ENCODE measurements at regions not wholly inside any gene's neighbourhood (a gene's known extent, or its start where the extent isn't known, plus 50 kb on each side); places are given as distances from the start of the nearest gene placed in this dataset.

DNA sequence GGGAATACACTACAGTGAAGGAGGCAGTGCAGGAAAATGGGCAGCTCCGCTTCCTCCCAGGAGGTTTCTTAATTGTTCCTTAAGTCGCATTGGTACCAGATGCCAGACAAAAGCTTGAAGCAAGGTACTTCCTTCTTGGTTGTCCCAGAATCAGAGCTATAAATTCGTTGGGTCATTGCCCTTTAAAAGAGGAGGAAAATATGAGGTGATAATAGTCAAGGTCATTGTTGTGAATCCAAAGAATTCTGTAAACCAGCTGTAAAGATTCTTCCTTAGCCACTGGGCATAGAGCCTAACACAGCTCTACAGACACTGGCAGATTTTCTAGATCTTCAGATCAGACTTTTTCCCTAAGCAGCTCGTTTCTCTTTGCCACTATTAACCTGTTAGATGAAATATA lies 444.1 kb upstream of the TLE4 start:
- Histone ChIP-seq H3K27me3 (replicated peaks; ENCODE audit: insufficient read depth) (no peaks in the 10 kb centered on the region), H3K4me1 (ENCODE audit: insufficient read depth) (0 out of 2 replicates have a peak, but pooled peaks cover 7% of the 10 kb centered on the region), H3K27ac (no peak overlapping the region), H2AFZ (peak overlapping the region; percentile 27; the same call in 1 of the 2 replicates), H3K9me2 (ENCODE audit: insufficient read depth) (no peaks in the 10 kb centered on the region), H3K9me3 (ENCODE audit: low read depth) (no peaks in the 10 kb centered on the region), H4K20me1 (ENCODE audit: insufficient read depth) (no peaks in the 10 kb centered on the region), H3K4me3 (no peak overlapping the region), H3K36me3 (ENCODE audit: low read depth) (no peaks in the 10 kb centered on the region), H3K4me2 (ENCODE audit: unreplicated experiment) (no peak overlapping the region), H3K79me2 (ENCODE audit: insufficient read depth) (no peaks in the 10 kb centered on the region), H3F3A (ENCODE audit: insufficient read depth) (no peaks in the 10 kb centered on the region), H3K9ac (no peak overlapping the region)
- DNase-seq: peak; percentile 32
- no peak for TF ChIP-seq EZH2phosphoT487 (IDR thresholded peaks at IDR 0.05; ENCODE audit: insufficient read depth, low read depth)
- no peak for TF ChIP-seq EZH2 (IDR thresholded peaks at IDR 0.05; ENCODE audit: insufficient read depth, poor library complexity, severe bottlenecking)
- in situ Hi-C loops (cut with MboI): loop anchor here (10.0 to 25.0 kb wide), 4 partner anchors 285 to 690 kb away; no protein-coding TSS in a partner anchor
- 18 to 28% methylated on average over 4 of the region's 4 CpGs for whole genome bisulfite sequencing, 2 experiments (ENCODE audit: low coverage in 1 of 2, low lambda C conversion rate in 2 of 2, missing lambda C conversion rate in 2 of 2)

DNA sequence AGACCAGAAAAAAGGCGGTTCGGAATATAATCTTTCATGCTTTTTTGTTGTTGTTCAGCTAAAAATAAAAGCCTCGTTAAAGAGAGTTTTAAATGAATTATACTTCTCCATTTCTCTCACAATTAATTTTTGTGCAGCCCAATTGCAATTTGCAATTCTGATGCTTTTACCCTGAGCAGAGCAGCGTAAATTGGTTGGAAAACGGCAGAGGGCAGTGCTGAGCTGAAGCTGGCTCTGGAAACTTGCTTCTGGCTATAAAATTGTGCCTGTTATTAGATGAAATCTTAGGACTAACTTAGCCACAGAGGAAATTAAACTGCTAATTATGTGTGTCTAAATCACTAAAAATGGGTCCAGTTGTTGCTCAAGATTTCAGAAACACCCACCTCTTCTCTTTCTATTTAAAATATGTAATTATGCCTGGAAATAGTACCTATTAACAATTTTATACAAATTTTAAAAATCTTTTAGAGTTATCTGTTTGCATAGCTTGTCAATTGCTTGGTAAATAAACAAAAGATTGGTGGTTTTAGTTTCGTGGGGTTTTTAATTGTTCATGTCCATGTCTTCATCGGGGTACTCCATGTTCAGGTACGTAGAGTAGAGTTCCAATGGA lies 441.8 kb upstream of the TLE4 start:
- no peaks in the 10 kb centered on the region for H3K9me3 ChIP-seq (ENCODE audit: low read depth)
- H3F3A ChIP-seq (ENCODE audit: insufficient read depth): no peaks in the 10 kb centered on the region
- H3K36me3 ChIP-seq (ENCODE audit: low read depth): no peaks in the 10 kb centered on the region
- H3K79me2 ChIP-seq (ENCODE audit: insufficient read depth): no peaks in the 10 kb centered on the region
- H3K27me3 ChIP-seq (replicated peaks; ENCODE audit: insufficient read depth): no peaks in the 10 kb centered on the region
- WGBS, 2 experiments (ENCODE audit: low coverage in 1 of 2, low lambda C conversion rate in 2 of 2, missing lambda C conversion rate in 2 of 2): 45 to 48% methylated on average over 8 of the region's 8 CpGs
- no peaks in the 10 kb centered on the region for H4K20me1 ChIP-seq (ENCODE audit: insufficient read depth)
- H3K4me2 ChIP-seq (ENCODE audit: unreplicated experiment): no peak overlapping the region
- H2AFZ ChIP-seq: no peak overlapping the region
- peaks cover 12% of the 10 kb centered on the region for H3K4me1 ChIP-seq (ENCODE audit: insufficient read depth)
- H3K4me3 ChIP-seq: no peak overlapping the region
- H3K9me2 ChIP-seq (ENCODE audit: insufficient read depth): no peaks in the 10 kb centered on the region
- in situ Hi-C loops (cut with MboI): loop anchor here (10.0 to 25.0 kb wide), 4 partner anchors 282 to 693 kb away; no protein-coding TSS in a partner anchor
- no peak overlapping the region for H3K9ac ChIP-seq
- peak; percentile 69 for DNase-seq
- H3K27ac ChIP-seq: no peak overlapping the region
- no peak for TF ChIP-seq EZH2 (IDR thresholded peaks at IDR 0.05; ENCODE audit: insufficient read depth, poor library complexity, severe bottlenecking)
- no peak for TF ChIP-seq EZH2phosphoT487 (IDR thresholded peaks at IDR 0.05; ENCODE audit: insufficient read depth, low read depth)

DNA sequence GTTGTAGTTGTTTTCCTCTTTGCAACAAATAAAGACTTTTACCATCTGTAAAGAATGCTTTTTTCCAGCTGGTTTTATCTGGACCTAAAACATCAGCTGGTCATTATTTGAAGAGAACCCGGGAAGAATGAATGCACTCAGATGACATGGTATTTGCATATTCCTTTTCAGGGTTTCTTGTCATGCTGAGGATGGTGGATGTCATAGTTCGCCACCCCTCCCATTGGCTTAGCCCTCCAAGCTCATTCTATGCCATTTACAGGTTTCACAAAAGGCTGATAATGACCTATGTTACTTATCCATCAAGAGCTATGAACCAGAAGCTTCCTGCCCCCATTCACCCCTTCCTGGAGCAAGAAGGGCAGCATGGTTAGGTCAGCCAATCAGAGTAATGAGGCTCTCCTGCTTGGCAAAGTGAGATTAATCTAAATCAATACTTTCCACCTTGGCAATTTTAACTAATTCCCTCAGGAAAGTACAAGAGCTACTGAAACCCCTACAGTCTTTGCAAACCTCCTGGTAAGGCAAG lies 440.5 kb upstream of the TLE4 start:
- Histone ChIP-seq H2AFZ (no peak overlapping the region), H3K4me3 (no peak overlapping the region), H3K4me2 (ENCODE audit: unreplicated experiment) (no peak overlapping the region), H3K27ac (no peak overlapping the region), H3K9ac (no peak overlapping the region), H4K20me1 (ENCODE audit: insufficient read depth) (no peaks in the 10 kb centered on the region), H3K9me2 (ENCODE audit: insufficient read depth) (no peaks in the 10 kb centered on the region), H3K9me3 (ENCODE audit: low read depth) (no peaks in the 10 kb centered on the region), H3K79me2 (ENCODE audit: insufficient read depth) (no peaks in the 10 kb centered on the region), H3K4me1 (ENCODE audit: insufficient read depth) (peaks cover 12% of the 10 kb centered on the region), H3F3A (ENCODE audit: insufficient read depth) (no peaks in the 10 kb centered on the region), H3K27me3 (replicated peaks; ENCODE audit: insufficient read depth) (no peaks in the 10 kb centered on the region), H3K36me3 (ENCODE audit: low read depth) (no peaks in the 10 kb centered on the region)
- WGBS, 2 experiments (ENCODE audit: low coverage in 1 of 2, low lambda C conversion rate in 2 of 2, missing lambda C conversion rate in 2 of 2): 58 to 59% methylated on average over 2 of the region's 2 CpGs
- TF ChIP-seq EZH2phosphoT487 (IDR thresholded peaks at IDR 0.05; ENCODE audit: insufficient read depth, low read depth): no peak
- TF ChIP-seq EZH2 (IDR thresholded peaks at IDR 0.05; ENCODE audit: insufficient read depth, poor library complexity, severe bottlenecking): no peak
- in situ Hi-C loops (cut with MboI): loop anchor here (25.0 kb wide), 2 partner anchors 281 to 694 kb away; no protein-coding TSS in a partner anchor
- DNase-seq: no peak

DNA sequence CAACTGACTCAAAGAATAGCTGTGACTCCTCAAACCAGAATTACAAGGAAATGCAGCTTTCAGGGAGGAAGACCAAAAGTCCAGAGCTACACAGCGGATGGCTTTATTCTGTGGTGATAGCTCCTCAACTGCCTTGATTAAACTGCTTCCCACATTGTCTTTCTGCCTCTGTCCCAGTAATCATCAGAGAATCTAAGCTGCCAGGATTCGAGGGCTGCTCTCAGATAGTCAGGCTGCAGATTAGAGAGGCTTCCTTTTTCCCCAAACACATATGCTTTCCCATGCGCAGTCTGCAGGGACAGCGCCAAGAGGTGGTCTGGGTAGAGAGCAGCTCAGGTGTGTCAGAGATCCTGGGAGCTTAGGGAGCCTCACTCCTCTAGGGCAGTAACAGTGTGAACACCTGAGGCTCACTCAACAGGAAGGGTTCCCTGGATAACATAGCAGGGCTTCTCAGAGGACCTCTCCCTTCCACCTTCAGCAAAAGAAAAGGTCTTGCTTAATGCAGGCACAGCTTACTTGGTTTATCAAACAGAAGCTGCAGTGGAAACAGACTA lies 439.9 kb upstream of the TLE4 start:
- TF ChIP-seq EZH2 (IDR thresholded peaks at IDR 0.05; ENCODE audit: insufficient read depth, poor library complexity, severe bottlenecking) (no peak), EZH2phosphoT487 (IDR thresholded peaks at IDR 0.05; ENCODE audit: insufficient read depth, low read depth) (no peak)

More for the DNA sequence above, 439.9 kb upstream of the TLE4 start:
- 91 to 92% methylated on average over 4 of the region's 4 CpGs for WGBS, 2 experiments (ENCODE audit: low coverage in 1 of 2, low lambda C conversion rate in 2 of 2, missing lambda C conversion rate in 2 of 2)
- Histone ChIP-seq H3F3A (ENCODE audit: insufficient read depth) (no peaks in the 10 kb centered on the region), H3K27ac (no peak overlapping the region), H2AFZ (no peak overlapping the region), H4K20me1 (ENCODE audit: insufficient read depth) (no peaks in the 10 kb centered on the region), H3K79me2 (ENCODE audit: insufficient read depth) (no peaks in the 10 kb centered on the region), H3K36me3 (ENCODE audit: low read depth) (no peaks in the 10 kb centered on the region), H3K27me3 (replicated peaks; ENCODE audit: insufficient read depth) (no peaks in the 10 kb centered on the region), H3K4me1 (ENCODE audit: insufficient read depth) (peaks cover 12% of the 10 kb centered on the region), H3K9me3 (ENCODE audit: low read depth) (no peaks in the 10 kb centered on the region), H3K4me2 (ENCODE audit: unreplicated experiment) (no peak overlapping the region), H3K9me2 (ENCODE audit: insufficient read depth) (no peaks in the 10 kb centered on the region), H3K9ac (no peak overlapping the region), H3K4me3 (no peak overlapping the region)
- in situ Hi-C loops (cut with MboI): loop anchor here (25.0 kb wide), 2 partner anchors 280 to 695 kb away; no protein-coding TSS in a partner anchor
- no peak for DNase-seq

Measured in GM23248 (cell line).